ENCODE measurements at regions not wholly inside any gene's neighbourhood (a gene's known extent, or its start where the extent isn't known, plus 50 kb on each side); places are given as distances from the start of the nearest gene placed in this dataset.

DNA sequence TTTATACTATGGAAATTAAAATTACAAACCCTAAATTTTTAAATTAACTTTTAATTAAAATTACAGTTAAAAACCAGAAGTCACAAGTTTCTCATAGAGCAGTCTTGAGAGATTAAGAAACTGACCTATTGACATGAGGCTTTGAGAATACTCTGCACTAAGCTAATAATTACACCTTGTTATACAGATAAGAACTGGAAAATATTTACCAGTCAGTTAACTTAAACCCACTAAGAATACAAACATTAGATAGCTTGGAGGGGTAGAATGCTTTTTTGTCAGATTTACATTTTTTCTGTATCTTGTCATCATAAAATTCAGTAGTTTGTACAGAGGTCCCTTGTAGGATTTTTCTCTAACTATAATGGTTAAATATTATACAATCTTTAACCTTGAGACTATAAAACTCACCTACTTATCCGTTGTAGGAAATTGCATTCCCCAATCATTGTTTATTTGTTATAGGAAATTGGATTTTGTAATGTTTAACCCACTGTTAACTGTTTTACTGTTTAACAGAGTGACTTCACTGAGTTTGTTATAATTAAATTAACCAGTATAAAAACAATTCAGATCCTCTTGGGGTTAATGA is 219.7 kb upstream of the PKDCC start:
- TF ChIP-seq TAF1 (IDR thresholded peaks at IDR 0.05; ENCODE audit: borderline replicate concordance, insufficient read depth, low read length): no peak
- TF ChIP-seq REST (IDR thresholded peaks at IDR 0.05; ENCODE audit: insufficient read depth in 1 of 2, low read depth in 2 of 2, low read length in 2 of 2): no peak
